IMR-90 (cell line): ENCODE measurements at regions not wholly inside any gene's neighbourhood (a gene's known extent, or its start where the extent isn't known, plus 50 kb on each side); places are given as distances from the start of the nearest gene placed in this dataset.
"Not testable (repeated sequence)": the region's sequence is repeated elsewhere in the genome, so short reads cannot be mapped to it uniquely, and the experiment has no call there.

Experiments
- ATAC-seq: fragments of 200-7000 bp; cut with Tn5 transposase; 2 replicates; pipeline ENCODE4 v1.9.1; 2020; ENCODE audit warnings: low read depth, mild to moderate bottlenecking, moderate library complexity
- BruUV-seq: library from RNA; stranded (reverse); fragments of 400-500 nt; replicated peaks from 2 replicates; lab custom pipeline; 2021; lab: Mats Ljungman, UMichigan
- CTCF ChIA-PET: fragments of 300-600 bp; formaldehyde crosslinking; extraction: SDS; loops from one replicate; lab custom pipeline; 2021; ENCODE audit warnings: antibody characterized with exemption; lab: Yijun Ruan, JAX
- POLR2A ChIA-PET: fragments of 300-600 bp; sonication (Branson Sonifier 250); formaldehyde crosslinking; loops from one replicate; lab custom pipeline; 2022; ENCODE audit warnings: antibody characterized with exemption; ENCODE audit not compliant: unreplicated experiment; lab: Charles Lee
- DNase-seq: peaks from one replicate; pipeline ENCODE4 v3.0.0; 2013
- H2AFZ ChIP-seq: replicated peaks from 2 replicates; pipeline ENCODE3; 2013; ENCODE audit warnings: low read length, mild to moderate bottlenecking; ENCODE audit not compliant: poor library complexity
- H2AK5ac ChIP-seq: 2 replicates; pipeline ENCODE4 v1.6.1; 2013; ENCODE audit warnings: low read depth, low read length, inconsistent platforms
- H2AK9ac ChIP-seq: replicated peaks from 2 replicates; pipeline ENCODE3; 2013; ENCODE audit warnings: mild to moderate bottlenecking, low read depth, low read length, moderate library complexity; ENCODE audit not compliant: poor library complexity
- H2BK120ac ChIP-seq: 2 replicates; pipeline ENCODE4 v1.6.1; 2013; ENCODE audit warnings: low read depth, low read length, inconsistent platforms
- H2BK15ac ChIP-seq: 3 replicates; pipeline ENCODE4 v1.6.1; 2013; ENCODE audit warnings: low read depth, low read length, inconsistent platforms
- H2BK20ac ChIP-seq: 2 replicates; pipeline ENCODE4 v1.6.1; 2013; ENCODE audit warnings: low read depth, mild to moderate bottlenecking, inconsistent platforms, low read length, moderate library complexity
- H2BK5ac ChIP-seq: 2 replicates; pipeline ENCODE4 v1.6.1; 2013; ENCODE audit warnings: mild to moderate bottlenecking, low read depth, low read length, inconsistent platforms; ENCODE audit not compliant: poor library complexity, severe bottlenecking
- H3K14ac ChIP-seq: replicated peaks from 2 replicates; pipeline ENCODE4 v1.6.1; 2013; ENCODE audit warnings: low read depth, low read length, inconsistent platforms
- H3K18ac ChIP-seq: 2 replicates; pipeline ENCODE4 v1.6.1; 2013; ENCODE audit warnings: low read depth, low read length, control low read depth
- H3K23ac ChIP-seq: 2 replicates; pipeline ENCODE4 v1.6.1; 2013; ENCODE audit warnings: low read depth, low read length, inconsistent platforms
- H3K27ac ChIP-seq: 2 replicates; pipeline ENCODE4 v1.5.1; 2013; ENCODE audit warnings: mild to moderate bottlenecking, control low read depth, low read length; ENCODE audit not compliant: insufficient read depth
- H3K27me3 ChIP-seq: 2 replicates; pipeline ENCODE4 v1.6.1; 2013; ENCODE audit warnings: low read length; ENCODE audit not compliant: control insufficient read depth, insufficient read depth
- H3K36me3 ChIP-seq: 2 replicates; pipeline ENCODE4 v1.6.1; 2013; ENCODE audit warnings: low read length, mixed read lengths; ENCODE audit not compliant: control insufficient read depth, insufficient read depth
- H3K4ac ChIP-seq: 2 replicates; pipeline ENCODE4 v1.6.1; 2013; ENCODE audit warnings: low read depth, low read length, inconsistent platforms
- H3K4me1 ChIP-seq: 2 replicates; pipeline ENCODE4 v1.6.1; 2013; ENCODE audit warnings: low read length, mixed read lengths; ENCODE audit not compliant: control insufficient read depth, insufficient read depth
- H3K4me2 ChIP-seq: 2 replicates; pipeline ENCODE4 v1.6.1; 2013; ENCODE audit warnings: low read depth, mild to moderate bottlenecking, control low read depth, low read length, moderate library complexity
- H3K4me3 ChIP-seq: 2 replicates; pipeline ENCODE4 v1.5.1; 2013; ENCODE audit warnings: low read depth, mild to moderate bottlenecking, control low read depth, low read length, moderate library complexity; ENCODE audit not compliant: insufficient read depth
- H3K56ac ChIP-seq: 2 replicates; pipeline ENCODE4 v1.6.1; 2013; ENCODE audit warnings: low read length, inconsistent platforms; ENCODE audit not compliant: insufficient read depth; ENCODE audit errors: extremely low read depth
- H3K79me1 ChIP-seq, 2 experiments: 2 replicates each; pipeline ENCODE4 v1.6.1; 2013; ENCODE audit warnings: low read length in 2 of 2, inconsistent platforms in 1 of 2, low read depth in 1 of 2
- H3K9ac ChIP-seq: 2 replicates; pipeline ENCODE4 v1.6.1; 2013; ENCODE audit warnings: low read depth, low read length, control low read depth
- H3K9me1 ChIP-seq: 2 replicates; pipeline ENCODE4 v1.6.1; 2013; ENCODE audit warnings: low read length, inconsistent platforms; ENCODE audit not compliant: insufficient read depth
- H3K9me3 ChIP-seq: 2 replicates; pipeline ENCODE4 v1.6.1; 2013; ENCODE audit warnings: low read length; ENCODE audit not compliant: control insufficient read depth, insufficient read depth
- H4K20me1 ChIP-seq: 2 replicates; pipeline ENCODE4 v1.6.1; 2013; ENCODE audit warnings: low read length, inconsistent platforms; ENCODE audit not compliant: insufficient read depth
- H4K5ac ChIP-seq: 2 replicates; pipeline ENCODE4 v1.6.1; 2013; ENCODE audit warnings: mild to moderate bottlenecking, low read depth, low read length, control low read depth
- H4K8ac ChIP-seq, 2 experiments: 2 replicates each; pipeline ENCODE4 v1.6.1; 2013; ENCODE audit warnings: low read depth in 2 of 2, low read length in 2 of 2, control low read depth in 1 of 2, inconsistent platforms in 1 of 2
- H4K91ac ChIP-seq: 2 replicates; pipeline ENCODE4 v1.6.1; 2013; ENCODE audit warnings: low read depth, low read length, inconsistent platforms; ENCODE audit not compliant: insufficient read depth
- WGBS, 2 experiments: methylation state at CpG; one replicate each; pipeline versions ENCODE4 v1.1.5 to v1.1.7; 2013; ENCODE audit warnings: missing lambda C conversion rate in 2 of 2; ENCODE audit not compliant: insufficient read length in 1 of 2; ENCODE audit errors: extremely low coverage in 2 of 2; 5-methylcytosine and 5-hydroxymethylcytosine counted together
- dilution Hi-C: fragments of 300-500 bp; cut with HindIII; formaldehyde crosslinking; loops from one replicate; pipeline ENCODE4 v1.14.3; 2018; ENCODE audit warnings: low sequenced_read_pairs; ENCODE audit not compliant: unreplicated experiment
- in situ Hi-C: fragments of 300-500 bp; cut with MboI; formaldehyde crosslinking; loops from 3 replicates; pipeline ENCODE4 v1.14.3; 2019; ENCODE audit warnings: low sequenced_read_pairs, inconsistent platforms, mixed read lengths
- intact Hi-C: fragments of 100-400 bp; cut with micrococcal nuclease; formaldehyde crosslinking; loops from 2 replicates; pipeline ENCODE4 v1.10.0; 2022

DNA sequence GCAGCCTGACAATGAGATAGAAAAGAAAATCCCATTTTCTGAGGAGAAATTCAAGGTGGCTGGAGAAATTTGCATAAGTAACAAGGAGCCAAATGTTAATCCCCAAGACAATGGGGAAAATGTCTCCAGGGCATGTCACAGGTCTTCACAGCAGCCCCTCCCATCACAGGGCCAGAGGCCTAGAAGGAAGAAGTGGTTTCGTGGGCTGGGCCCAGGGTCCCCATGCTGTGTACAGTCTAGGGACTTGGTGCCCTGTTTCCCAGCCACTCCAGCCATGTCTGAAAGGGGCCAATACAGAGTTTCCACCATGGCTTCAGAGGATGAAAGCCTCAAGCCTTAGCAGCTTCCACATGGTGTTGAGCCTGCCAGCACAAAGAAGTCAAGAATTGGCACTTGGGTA, 290.5 kb downstream of the SUCLG1 start:
- H2AK9ac ChIP-seq, H3K36me3 ChIP-seq, H2BK20ac ChIP-seq, ATAC-seq, H2BK15ac ChIP-seq, BruUV-seq, H3K9me1 ChIP-seq, H4K5ac ChIP-seq, H3K4me1 ChIP-seq, H3K18ac ChIP-seq, CTCF ChIA-PET, H4K20me1 ChIP-seq, DNase-seq, H3K4me3 ChIP-seq, H3K14ac ChIP-seq, H2AFZ ChIP-seq, H3K9me3 ChIP-seq, H2AK5ac ChIP-seq, in situ Hi-C loops, H4K8ac ChIP-seq, H3K79me1 ChIP-seq, H3K27me3 ChIP-seq, H3K4me2 ChIP-seq, H3K23ac ChIP-seq, H4K91ac ChIP-seq, intact Hi-C loops, POLR2A ChIA-PET, H3K27ac ChIP-seq, H2BK120ac ChIP-seq, H3K4ac ChIP-seq, H2BK5ac ChIP-seq, H3K56ac ChIP-seq, dilution Hi-C loops, H3K9ac ChIP-seq: not testable (repeated sequence)
- no CpG with 5 or more reads among the region's 1 CpG for WGBS, 2 experiments
